PC-3 (cell line): ENCODE measurements at regions not wholly inside any gene's neighbourhood (a gene's known extent, or its start where the extent isn't known, plus 50 kb on each side); places are given as distances from the start of the nearest gene placed in this dataset.

Source experiments
- EZH2phosphoT487 ChIP-seq: fragments of 300-600 bp; sonication (generic); IDR thresholded peaks from 2 replicates; pipeline ENCODE4 v1.6.1; 2018; ENCODE audit warnings: mild to moderate bottlenecking, antibody characterized with exemption, low read length, borderline replicate concordance
- TF ChIP-seq, protein P1 (sequence below): fragments of 300-600 bp; sonication (generic); conservative IDR thresholded peaks from 2 replicates; pipeline ENCODE4 v1.5.1; 2017; ENCODE audit warnings: antibody characterized with exemption, low read depth, mild to moderate bottlenecking, low read length

DNA sequence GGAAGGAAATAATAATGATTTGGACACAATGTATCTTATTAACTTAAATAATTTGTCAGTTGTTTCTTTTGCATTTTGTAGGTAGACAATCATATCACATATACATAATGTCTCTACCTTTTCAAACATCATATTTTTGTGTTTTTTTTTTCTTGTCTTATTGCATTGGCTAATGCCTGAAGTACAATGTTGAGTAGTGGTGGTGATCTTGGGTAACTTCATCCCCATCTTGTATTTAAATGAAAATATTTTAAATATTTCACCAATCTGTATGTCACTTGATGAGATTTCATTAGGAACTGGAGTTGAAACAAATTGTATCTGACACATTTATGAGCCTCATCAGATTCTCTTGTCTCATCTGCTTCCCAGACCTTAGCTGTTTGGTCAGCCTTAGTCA is 109.7 kb upstream of the LHX5 start:
- TF ChIP-seq, protein P1, sequence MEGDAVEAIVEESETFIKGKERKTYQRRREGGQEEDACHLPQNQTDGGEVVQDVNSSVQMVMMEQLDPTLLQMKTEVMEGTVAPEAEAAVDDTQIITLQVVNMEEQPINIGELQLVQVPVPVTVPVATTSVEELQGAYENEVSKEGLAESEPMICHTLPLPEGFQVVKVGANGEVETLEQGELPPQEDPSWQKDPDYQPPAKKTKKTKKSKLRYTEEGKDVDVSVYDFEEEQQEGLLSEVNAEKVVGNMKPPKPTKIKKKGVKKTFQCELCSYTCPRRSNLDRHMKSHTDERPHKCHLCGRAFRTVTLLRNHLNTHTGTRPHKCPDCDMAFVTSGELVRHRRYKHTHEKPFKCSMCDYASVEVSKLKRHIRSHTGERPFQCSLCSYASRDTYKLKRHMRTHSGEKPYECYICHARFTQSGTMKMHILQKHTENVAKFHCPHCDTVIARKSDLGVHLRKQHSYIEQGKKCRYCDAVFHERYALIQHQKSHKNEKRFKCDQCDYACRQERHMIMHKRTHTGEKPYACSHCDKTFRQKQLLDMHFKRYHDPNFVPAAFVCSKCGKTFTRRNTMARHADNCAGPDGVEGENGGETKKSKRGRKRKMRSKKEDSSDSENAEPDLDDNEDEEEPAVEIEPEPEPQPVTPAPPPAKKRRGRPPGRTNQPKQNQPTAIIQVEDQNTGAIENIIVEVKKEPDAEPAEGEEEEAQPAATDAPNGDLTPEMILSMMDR, result no peak
- TF ChIP-seq EZH2phosphoT487, result no peak
